Neural progenitor cell (in vitro differentiated cells): ENCODE measurements at regions not wholly inside any gene's neighbourhood (a gene's known extent, or its start where the extent isn't known, plus 50 kb on each side); places are given as distances from the start of the nearest gene placed in this dataset.

ENCODE experiments used
- DNase-seq: peaks from one replicate; pipeline ENCODE4 v3.0.0-alpha.2; 2016; ENCODE audit warnings: low spot score
- H2AFZ ChIP-seq: fragments of 200-600 bp; sonication (generic); replicated peaks from 2 replicates; pipeline ENCODE4 v1.6.1; 2016; ENCODE audit warnings: antibody characterized with exemption
- H3F3A ChIP-seq: fragments of 200-600 bp; sonication (generic); 2 replicates; pipeline ENCODE4 v1.6.1; 2016; ENCODE audit warnings: antibody characterized with exemption, low read depth
- H3K27ac ChIP-seq: fragments of 200-600 bp; sonication (generic); 2 replicates; pipeline ENCODE4 v1.5.1; 2016; ENCODE audit warnings: mild to moderate bottlenecking
- H3K27me3 ChIP-seq: fragments of 200-600 bp; sonication (generic); 2 replicates; pipeline ENCODE4 v1.6.1; 2016; ENCODE audit warnings: mild to moderate bottlenecking, moderate library complexity
- H3K36me3 ChIP-seq: fragments of 200-600 bp; sonication (generic); 2 replicates; pipeline ENCODE4 v1.5.1; 2016
- H3K4me1 ChIP-seq: fragments of 200-600 bp; sonication (generic); 2 replicates; pipeline ENCODE4 v1.6.1; 2016; ENCODE audit warnings: mixed run types
- H3K4me2 ChIP-seq: fragments of 200-600 bp; sonication (generic); 2 replicates; pipeline ENCODE4 v1.6.1; 2016
- H3K4me3 ChIP-seq: fragments of 200-600 bp; sonication (generic); 2 replicates; pipeline ENCODE4 v1.5.1; 2016
- H3K79me2 ChIP-seq: fragments of 200-600 bp; sonication (generic); 2 replicates; pipeline ENCODE4 v1.6.1; 2016; ENCODE audit warnings: low read depth
- H3K9ac ChIP-seq: fragments of 200-600 bp; sonication (generic); 2 replicates; pipeline ENCODE4 v1.6.1; 2016
- H3K9me3 ChIP-seq: fragments of 200-600 bp; sonication (generic); 2 replicates; pipeline ENCODE4 v1.5.1; 2016; ENCODE audit warnings: low read depth
- H4K20me1 ChIP-seq: fragments of 200-600 bp; sonication (generic); 2 replicates; pipeline ENCODE4 v1.6.1; 2016; ENCODE audit warnings: low read depth
- H3K27ac Mint-ChIP-seq: 3 replicates; pipeline ENCODE4 v1.8.0; 2021; ENCODE audit warnings: mixed read lengths
- H3K27me3 Mint-ChIP-seq: 2 replicates; pipeline ENCODE4 v1.8.0; 2022; ENCODE audit warnings: low read depth, mild to moderate bottlenecking, inconsistent platforms, moderate library complexity, mixed read lengths; ENCODE audit not compliant: insufficient read depth
- H3K36me3 Mint-ChIP-seq: 3 replicates; pipeline ENCODE4 v1.8.0; 2021; ENCODE audit warnings: mixed read lengths
- H3K4me1 Mint-ChIP-seq: 3 replicates; pipeline ENCODE4 v1.8.0; 2021; ENCODE audit warnings: mixed read lengths
- H3K4me3 Mint-ChIP-seq: 3 replicates; pipeline ENCODE4 v1.8.0; 2021; ENCODE audit warnings: mild to moderate bottlenecking, moderate library complexity, mixed read lengths
- H3K9me3 Mint-ChIP-seq: 3 replicates; pipeline ENCODE4 v1.8.0; 2020; ENCODE audit warnings: mixed read lengths
- CTCF ChIP-seq: fragments of 200-600 bp; sonication (generic); IDR thresholded peaks from 2 replicates; pipeline ENCODE4 v1.5.1; 2017; ENCODE audit warnings: antibody characterized with exemption, mild to moderate bottlenecking
- EZH2 ChIP-seq: fragments of 200-600 bp; sonication (generic); IDR thresholded peaks from 2 replicates; pipeline ENCODE4 v1.6.1; 2017; ENCODE audit warnings: antibody characterized with exemption, mild to moderate bottlenecking, moderate library complexity
- EZH2phosphoT487 ChIP-seq: fragments of 200-600 bp; sonication (generic); IDR thresholded peaks from 2 replicates; pipeline ENCODE4 v1.6.1; 2017; ENCODE audit warnings: antibody characterized with exemption

- Histone ChIP-seq H3K9ac (no peak overlapping the region), H3K36me3 (no peaks in the 10 kb centered on the region), H3K27ac (no peak overlapping the region), H3K9me3 (peaks cover 13% of the 10 kb centered on the region), H3F3A (no peaks in the 10 kb centered on the region), H3K4me3 (no peak overlapping the region), H3K79me2 (no peaks in the 10 kb centered on the region), H3K4me2 (no peak overlapping the region), H2AFZ (no peak overlapping the region), H3K27me3 (no peaks in the 10 kb centered on the region), H3K4me1 (no peaks in the 10 kb centered on the region), H4K20me1 (no peaks in the 10 kb centered on the region)
- no peak for TF ChIP-seq EZH2
- no peak for TF ChIP-seq EZH2phosphoT487
- TF ChIP-seq CTCF, result no peak
- no peak overlapping the region for H3K4me3 Mint-ChIP-seq
- no peaks in the 10 kb centered on the region for H3K27me3 Mint-ChIP-seq
- peaks cover 16% of the 10 kb centered on the region for H3K9me3 Mint-ChIP-seq
- DNase-seq, result no peak
- no peak overlapping the region for H3K27ac Mint-ChIP-seq
- no peaks in the 10 kb centered on the region for H3K36me3 Mint-ChIP-seq
- H3K4me1 Mint-ChIP-seq, result no peaks in the 10 kb centered on the region
These were observed 166.4 kb downstream of the SUCNR1 start for GRCh38 chr3:152039887-152040286.

GRCh38 chr3:152040319-152040718 lies 166.9 kb downstream of the SUCNR1 start:
- Histone ChIP-seq H2AFZ (no peak overlapping the region), H3K79me2 (no peaks in the 10 kb centered on the region), H3K4me2 (no peak overlapping the region), H3K9ac (no peak overlapping the region), H3K36me3 (no peaks in the 10 kb centered on the region), H3F3A (no peaks in the 10 kb centered on the region), H3K9me3 (peaks cover 13% of the 10 kb centered on the region), H3K27me3 (no peaks in the 10 kb centered on the region), H4K20me1 (no peaks in the 10 kb centered on the region), H3K4me3 (no peak overlapping the region), H3K27ac (no peak overlapping the region), H3K4me1 (no peaks in the 10 kb centered on the region)
- DNase-seq, result no peak
- H3K9me3 Mint-ChIP-seq, result peaks cover 12% of the 10 kb centered on the region
- no peaks in the 10 kb centered on the region for H3K27me3 Mint-ChIP-seq
- no peak for TF ChIP-seq EZH2phosphoT487
- H3K36me3 Mint-ChIP-seq, result no peaks in the 10 kb centered on the region
- no peaks in the 10 kb centered on the region for H3K4me1 Mint-ChIP-seq
- H3K4me3 Mint-ChIP-seq, result no peak overlapping the region
- no peak overlapping the region for H3K27ac Mint-ChIP-seq

GRCh38 chr3:152043620-152044019 lies 170.2 kb downstream of the SUCNR1 start:
- H3K36me3 Mint-ChIP-seq, result no peaks in the 10 kb centered on the region
- H3K9me3 Mint-ChIP-seq, result peaks cover 5% of the 10 kb centered on the region

More at GRCh38 chr3:152043620-152044019, 170.2 kb downstream of the SUCNR1 start:
- Mint-ChIP-seq H3K4me1 (no peaks in the 10 kb centered on the region), H3K4me3 (no peak overlapping the region), H3K27me3 (peaks cover 2% of the 10 kb centered on the region), H3K27ac (no peak overlapping the region)
- Histone ChIP-seq H3K9me3 (no peaks in the 10 kb centered on the region), H4K20me1 (no peaks in the 10 kb centered on the region), H2AFZ (no peak overlapping the region), H3K36me3 (no peaks in the 10 kb centered on the region), H3K27ac (no peak overlapping the region), H3K4me1 (no peaks in the 10 kb centered on the region), H3K9ac (no peak overlapping the region), H3K79me2 (no peaks in the 10 kb centered on the region), H3F3A (no peaks in the 10 kb centered on the region), H3K27me3 (no peaks in the 10 kb centered on the region), H3K4me2 (no peak overlapping the region), H3K4me3 (no peak overlapping the region)
- TF ChIP-seq EZH2phosphoT487, result no peak
- no peak for TF ChIP-seq EZH2
- TF ChIP-seq CTCF, result no peak
- DNase-seq, result no peak
